Mesothelial cell of epicardium (in vitro differentiated cells): ENCODE measurements at regions not wholly inside any gene's neighbourhood (a gene's known extent, or its start where the extent isn't known, plus 50 kb on each side); places are given as distances from the start of the nearest gene placed in this dataset.

Experiments used
- DNase-seq, 2 experiments: peaks; one replicate each; pipeline ENCODE4 v3.0.0; 2021; ENCODE audit warnings: low spot score in 2 of 2; ENCODE audit not compliant: unreplicated experiment in 2 of 2
- H3K27ac Mint-ChIP-seq: 2 replicates; pipeline ENCODE4 v1.8.0; 2021; ENCODE audit warnings: mixed read lengths
- H3K27me3 Mint-ChIP-seq: 2 replicates; pipeline ENCODE4 v1.8.0; 2021; ENCODE audit warnings: low read depth, mixed read lengths
- H3K36me3 Mint-ChIP-seq: 2 replicates; pipeline ENCODE4 v1.8.0; 2021; ENCODE audit warnings: mixed read lengths
- H3K4me1 Mint-ChIP-seq: 2 replicates; pipeline ENCODE4 v1.8.0; 2021; ENCODE audit warnings: mixed read lengths
- H3K4me3 Mint-ChIP-seq: 2 replicates; pipeline ENCODE4 v1.8.0; 2021; ENCODE audit warnings: mild to moderate bottlenecking, moderate library complexity, mixed read lengths
- H3K9me3 Mint-ChIP-seq: 2 replicates; pipeline ENCODE4 v1.8.0; 2021; ENCODE audit warnings: mixed read lengths
- CTCF ChIP-seq: fragments of 200-600 bp; sonication (generic); IDR thresholded peaks from one replicate; pipeline ENCODE4 v1.5.0; 2021; ENCODE audit warnings: antibody characterized with exemption; ENCODE audit not compliant: unreplicated experiment

- no peaks in the 10 kb centered on the region for H3K36me3 Mint-ChIP-seq
- peaks cover 5% of the 10 kb centered on the region for H3K9me3 Mint-ChIP-seq
- H3K4me1 Mint-ChIP-seq: peaks cover 1% of the 10 kb centered on the region
- TF ChIP-seq CTCF: no peak
- no peak for DNase-seq
- no peaks in the 10 kb centered on the region for H3K27me3 Mint-ChIP-seq
- H3K27ac Mint-ChIP-seq: no peak overlapping the region
- no peak overlapping the region for H3K4me3 Mint-ChIP-seq
Measured at GRCh38 chr4:54505996-54506395, 151.8 kb upstream of the KIT start.

- no peak for DNase-seq
- TF ChIP-seq CTCF: no peak
- Mint-ChIP-seq H3K36me3 (no peaks in the 10 kb centered on the region), H3K27me3 (no peaks in the 10 kb centered on the region), H3K27ac (no peak overlapping the region), H3K4me1 (peaks cover 1% of the 10 kb centered on the region), H3K4me3 (no peak overlapping the region), H3K9me3 (peaks cover 5% of the 10 kb centered on the region)
Measured at GRCh38 chr4:54509057-54509456, 148.7 kb upstream of the KIT start.

- H3K9me3 Mint-ChIP-seq: no peaks in the 10 kb centered on the region
- no peaks in the 10 kb centered on the region for H3K36me3 Mint-ChIP-seq
- H3K27ac Mint-ChIP-seq: no peak overlapping the region
- H3K27me3 Mint-ChIP-seq: no peaks in the 10 kb centered on the region
- peaks cover 1% of the 10 kb centered on the region for H3K4me1 Mint-ChIP-seq
- H3K4me3 Mint-ChIP-seq: no peak overlapping the region
- TF ChIP-seq CTCF: no peak
- no peak for DNase-seq
Measured at GRCh38 chr4:54513204-54513603, 144.6 kb upstream of the KIT start.

GRCh38 chr4:54513741-54514140, 144.0 kb upstream of the KIT start:
- peaks cover 1% of the 10 kb centered on the region for H3K4me1 Mint-ChIP-seq
- no peak for DNase-seq
- TF ChIP-seq CTCF: no peak
- no peak overlapping the region for H3K4me3 Mint-ChIP-seq
- no peak overlapping the region for H3K27ac Mint-ChIP-seq
- H3K27me3 Mint-ChIP-seq: no peaks in the 10 kb centered on the region
- H3K36me3 Mint-ChIP-seq: no peaks in the 10 kb centered on the region
- H3K9me3 Mint-ChIP-seq: no peaks in the 10 kb centered on the region

- H3K4me1 Mint-ChIP-seq: no peaks in the 10 kb centered on the region
- no peak overlapping the region for H3K27ac Mint-ChIP-seq
- no peak for DNase-seq
- H3K4me3 Mint-ChIP-seq: no peak overlapping the region
- TF ChIP-seq CTCF: no peak
- H3K9me3 Mint-ChIP-seq: no peaks in the 10 kb centered on the region
- no peaks in the 10 kb centered on the region for H3K36me3 Mint-ChIP-seq
- no peaks in the 10 kb centered on the region for H3K27me3 Mint-ChIP-seq
Measured at GRCh38 chr4:54516556-54517215, 141.1 kb upstream of the KIT start.
